B cell (primary cell): ENCODE measurements at regions not wholly inside any gene's neighbourhood (a gene's known extent, or its start where the extent isn't known, plus 50 kb on each side); places are given as distances from the start of the nearest gene placed in this dataset.

Experiments
- EZH2 ChIP-seq: IDR thresholded peaks from 2 replicates; pipeline ENCODE4 v1.6.1; 2012; ENCODE audit warnings: borderline replicate concordance, low read depth, mild to moderate bottlenecking, moderate library complexity, low read length; ENCODE audit not compliant: insufficient read depth, poor library complexity, severe bottlenecking
- TF ChIP-seq, protein P1 (sequence below): fragments of 200-600 bp; IDR thresholded peaks from one replicate; pipeline ENCODE4 v1.8.0; 2022; ENCODE audit warnings: antibody characterized with exemption, mild to moderate bottlenecking

DNA sequence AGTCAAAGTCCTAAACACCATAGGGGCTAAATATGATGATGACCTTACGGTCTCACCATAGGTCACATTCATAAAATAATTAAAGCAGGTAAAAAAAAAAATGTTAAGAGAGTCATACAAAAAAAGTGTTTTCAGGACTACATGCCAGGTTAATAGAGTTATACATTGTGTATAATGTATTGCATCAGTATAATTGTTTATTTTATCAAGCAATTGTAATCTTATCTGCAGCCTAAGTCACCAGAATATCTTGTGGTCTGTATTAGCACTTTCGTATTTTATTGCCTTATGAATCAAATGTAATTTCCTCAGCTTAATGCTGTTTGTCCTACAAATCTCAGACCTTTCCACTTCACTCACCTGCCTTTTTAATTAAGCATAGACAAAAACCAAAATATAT lies 972.9 kb upstream of the PCDH20 start:
- TF ChIP-seq, protein P1, sequence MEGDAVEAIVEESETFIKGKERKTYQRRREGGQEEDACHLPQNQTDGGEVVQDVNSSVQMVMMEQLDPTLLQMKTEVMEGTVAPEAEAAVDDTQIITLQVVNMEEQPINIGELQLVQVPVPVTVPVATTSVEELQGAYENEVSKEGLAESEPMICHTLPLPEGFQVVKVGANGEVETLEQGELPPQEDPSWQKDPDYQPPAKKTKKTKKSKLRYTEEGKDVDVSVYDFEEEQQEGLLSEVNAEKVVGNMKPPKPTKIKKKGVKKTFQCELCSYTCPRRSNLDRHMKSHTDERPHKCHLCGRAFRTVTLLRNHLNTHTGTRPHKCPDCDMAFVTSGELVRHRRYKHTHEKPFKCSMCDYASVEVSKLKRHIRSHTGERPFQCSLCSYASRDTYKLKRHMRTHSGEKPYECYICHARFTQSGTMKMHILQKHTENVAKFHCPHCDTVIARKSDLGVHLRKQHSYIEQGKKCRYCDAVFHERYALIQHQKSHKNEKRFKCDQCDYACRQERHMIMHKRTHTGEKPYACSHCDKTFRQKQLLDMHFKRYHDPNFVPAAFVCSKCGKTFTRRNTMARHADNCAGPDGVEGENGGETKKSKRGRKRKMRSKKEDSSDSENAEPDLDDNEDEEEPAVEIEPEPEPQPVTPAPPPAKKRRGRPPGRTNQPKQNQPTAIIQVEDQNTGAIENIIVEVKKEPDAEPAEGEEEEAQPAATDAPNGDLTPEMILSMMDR: no peak
- TF ChIP-seq EZH2: no peak
